Choroid plexus epithelial cell (primary cell): ENCODE measurements at regions not wholly inside any gene's neighbourhood (a gene's known extent, or its start where the extent isn't known, plus 50 kb on each side); places are given as distances from the start of the nearest gene placed in this dataset.
A peak's percentile ranks its signal among the peaks of the same experiment; 100 is the strongest.

ENCODE experiments used
- DNase-seq: peaks from one replicate; pipeline ENCODE4 v3.0.0-alpha.2; 2010; ENCODE audit warnings: low read depth
- H3K4me3 ChIP-seq: 2 replicates; pipeline ENCODE4 v1.5.1; 2011; ENCODE audit warnings: low read depth, mild to moderate bottlenecking, control low read depth, low read length, moderate library complexity
- CTCF ChIP-seq: conservative IDR thresholded peaks from 2 replicates; pipeline ENCODE4 v1.5.1; 2011; ENCODE audit warnings: low read depth, mild to moderate bottlenecking, control low read depth, inconsistent platforms, low read length, moderate library complexity

GRCh38 chr12:60920841-60921495 lies 1325.1 kb downstream of the SLC16A7 start:
- no peak for TF ChIP-seq CTCF
- no peak overlapping the region for H3K4me3 ChIP-seq
- DNase-seq, result peak; percentile 51

- DNase-seq, result peak; percentile 71
- TF ChIP-seq CTCF, result no peak
These were observed 1325.7 kb downstream of the SLC16A7 start for GRCh38 chr12:60921541-60921940.

GRCh38 chr12:60926256-60926655 lies 1330.4 kb downstream of the SLC16A7 start:
- no peak for TF ChIP-seq CTCF
- H3K4me3 ChIP-seq, result no peak overlapping the region
- peak; percentile 5 for DNase-seq

More at GRCh38 chr12:60921541-60921940, 1325.7 kb downstream of the SLC16A7 start:
- H3K4me3 ChIP-seq, result no peak overlapping the region

GRCh38 chr12:60930151-60930550 lies 1330.1 kb upstream of the USP15 start:
- DNase-seq, result no peak
- H3K4me3 ChIP-seq, result no peak overlapping the region
- no peak for TF ChIP-seq CTCF

GRCh38 chr12:60935981-60936761 lies 1324.0 kb upstream of the USP15 start:
- no peak for DNase-seq
- TF ChIP-seq CTCF, result no peak
- no peak overlapping the region for H3K4me3 ChIP-seq

GRCh38 chr12:60947533-60947932 lies 1312.7 kb upstream of the USP15 start:
- no peak for DNase-seq
- no peak overlapping the region for H3K4me3 ChIP-seq
- no peak for TF ChIP-seq CTCF
